K562 (cell line): ENCODE measurements at regions not wholly inside any gene's neighbourhood (a gene's known extent, or its start where the extent isn't known, plus 50 kb on each side); places are given as distances from the start of the nearest gene placed in this dataset.
A peak's percentile ranks its signal among the peaks of the same experiment; 100 is the strongest.

Source experiments
- ATAC-seq: fragments of 200-7000 bp; cut with Tn5 transposase; 3 replicates; pipeline ENCODE4 v1.9.1; 2020; ENCODE audit warnings: moderate library complexity
- BruUV-seq: library from RNA; stranded (reverse); fragments of 400-500 nt; replicated peaks from 2 replicates; lab custom pipeline; 2021; lab: Mats Ljungman, UMichigan
- CTCF ChIA-PET: fragments of 300-600 bp; formaldehyde crosslinking; extraction: SDS; loops from one replicate; lab custom pipeline; 2021; ENCODE audit warnings: low intra/inter-chr PET ratio; lab: Yijun Ruan, JAX
- POLR2A ChIA-PET: fragments of 300-600, 350-650 bp; sonication (Branson Sonifier 250); formaldehyde crosslinking; extraction: SDS; loops from one replicate; lab custom pipeline; 2021; ENCODE audit warnings: antibody characterized with exemption, inconsistent platforms; lab: Yijun Ruan, JAX
- DNase-seq, 4 experiments: peaks; one replicate each; pipeline versions ENCODE4 v3.0.0 to v3.0.0-alpha.2; 2011 to 2018; ENCODE audit warnings: low spot score in 3 of 4, mixed read lengths in 3 of 4; ENCODE audit errors: extremely low read depth in 1 of 4
- FAIRE-seq: peaks from 2 replicates; lab custom pipeline; 2011; peaks lifted over from hg19 to GRCh38; lab: Jason Lieb, UNC
- H2AFZ ChIP-seq: 2 replicates; pipeline ENCODE4 v1.6.0; 2011; ENCODE audit warnings: low read depth, low read length, control low read depth, inconsistent platforms
- H3K27ac ChIP-seq: fragments of 200-600 bp; 3 replicates; pipeline ENCODE4 v1.8.0; 2011; ENCODE audit warnings: low read depth, mild to moderate bottlenecking, control low read depth, inconsistent platforms, low read length, moderate library complexity, mixed read lengths; ENCODE audit errors: extremely low read depth
- H3K27me3 ChIP-seq, 2 experiments: fragments of 300-600 bp in 1 of 2; 2 replicates in 1 of 2; 3 replicates in 1 of 2; pipeline versions ENCODE4 v1.6.0 to v1.8.0; 2011; ENCODE audit warnings: inconsistent platforms in 2 of 2, low read length in 2 of 2, mild to moderate bottlenecking in 1 of 2, mixed read lengths in 1 of 2, moderate library complexity in 1 of 2; ENCODE audit not compliant: control insufficient read depth in 2 of 2, insufficient read depth in 2 of 2
- H3K36me3 ChIP-seq: fragments of 300-600 bp; 3 replicates; pipeline ENCODE4 v1.8.0; 2011; ENCODE audit warnings: mild to moderate bottlenecking, low read length, inconsistent platforms; ENCODE audit not compliant: control insufficient read depth, insufficient read depth
- H3K4me1 ChIP-seq, 2 experiments: fragments of 200-600 bp in 1 of 2; replicated peaks in 1 of 2; 2 replicates in 1 of 2; 3 replicates in 1 of 2; pipeline versions ENCODE4 v1.5.1 to v1.8.0; 2011; ENCODE audit warnings: inconsistent platforms in 2 of 2, low read length in 2 of 2, mild to moderate bottlenecking in 1 of 2, mixed read lengths in 1 of 2, moderate library complexity in 1 of 2; ENCODE audit not compliant: control insufficient read depth in 2 of 2, insufficient read depth in 2 of 2
- H3K4me2 ChIP-seq: 2 replicates; pipeline ENCODE4 v1.6.1; 2011; ENCODE audit warnings: low read length, control low read depth, inconsistent platforms, mixed read lengths; ENCODE audit not compliant: insufficient read depth
- H3K4me3 ChIP-seq: fragments of 200-600 bp; sonication (generic), shearing (Covaris generic); 2 replicates; pipeline ENCODE4 v1.5.1; 2016; ENCODE audit warnings: control low read depth, inconsistent platforms
- H3K79me2 ChIP-seq: fragments of 200-600 bp; 3 replicates; pipeline ENCODE4 v1.8.0; 2011; ENCODE audit warnings: low read length, inconsistent platforms; ENCODE audit not compliant: control insufficient read depth, insufficient read depth
- H3K9ac ChIP-seq, 2 experiments: 2 replicates each; pipeline versions ENCODE4 v1.6.0 to v1.6.1; 2011; ENCODE audit warnings: low read depth in 2 of 2, low read length in 2 of 2, control low read depth in 1 of 2, inconsistent platforms in 1 of 2, mild to moderate bottlenecking in 1 of 2, mixed read lengths in 1 of 2; ENCODE audit not compliant: insufficient read depth in 1 of 2
- H3K9me1 ChIP-seq: one replicate; pipeline ENCODE4 v1.6.0; 2011; ENCODE audit warnings: inconsistent platforms, mild to moderate bottlenecking, low read length, moderate library complexity; ENCODE audit not compliant: control insufficient read depth, insufficient read depth
- H3K9me3 ChIP-seq: replicated peaks from 2 replicates; pipeline ENCODE4 v1.5.1; 2011; ENCODE audit warnings: low read depth, low read length, inconsistent platforms; ENCODE audit not compliant: control insufficient read depth, insufficient read depth
- H4K20me1 ChIP-seq: replicated peaks from 2 replicates; pipeline ENCODE4 v1.6.1; 2011; ENCODE audit warnings: low read length, inconsistent platforms, mixed read lengths; ENCODE audit not compliant: control insufficient read depth, insufficient read depth
- RBM39 ChIP-seq: fragments of 200-400 bp; formaldehyde crosslinking; optimal IDR thresholded peaks from 2 replicates; pipeline ENCODE3; 2018; ENCODE audit warnings: low read depth, low read length
- ZNF398 ChIP-seq: fragments of 250-450 bp; sonication (Bioruptor Pico); IDR thresholded peaks from 2 replicates; pipeline ENCODE4 v1.8.0; 2021; ENCODE audit warnings: moderate library complexity, mild to moderate bottlenecking, inconsistent platforms
- ZNF561 ChIP-seq: fragments of 450-650 bp; formaldehyde crosslinking; conservative IDR thresholded peaks from 2 replicates; pipeline ENCODE4 v1.4.0; 2020; ENCODE audit warnings: mild to moderate bottlenecking, moderate library complexity
- WGBS: fragments of 100-300 bp; shearing (Covaris generic); methylation state at CpG from one replicate; pipeline ENCODE4 v1.1.6; 2016; ENCODE audit warnings: low coverage, mixed read lengths; ENCODE audit not compliant: insufficient coverage; ENCODE audit errors: missing lambda C conversion rate; 5-methylcytosine and 5-hydroxymethylcytosine counted together
- in situ Hi-C: fragments of 300-500 bp; cut with MboI; formaldehyde crosslinking; loops from 4 replicates; pipeline ENCODE4 v1.15.0; 2018; ENCODE audit warnings: inconsistent platforms, mixed read lengths
- intact Hi-C: fragments of 100-400 bp; cut with micrococcal nuclease; formaldehyde crosslinking; loops from 2 replicates; pipeline ENCODE4 v1.14.2; 2022

- Histone ChIP-seq H3K9me3 (no peaks in the 10 kb centered on the region), H3K4me3 (no peak overlapping the region), H3K79me2 (no peaks in the 10 kb centered on the region), H3K4me2 (no peak overlapping the region), H4K20me1 (no peaks in the 10 kb centered on the region), H3K36me3 (no peaks in the 10 kb centered on the region), H2AFZ (no peak overlapping the region), H3K27me3 (peaks cover 6 to 19% of the 10 kb centered on the region in 2 experiments; a peak in 3 of 5 replicates), H3K4me1 (no peaks in the 10 kb centered on the region), H3K9me1 (no peaks in the 10 kb centered on the region), H3K27ac (no peak overlapping the region), H3K9ac (no peak overlapping the region)
- CTCF ChIA-PET: no interaction called here
- WGBS: 0% methylated on average over 9 of the region's 9 CpGs
- intact Hi-C loops: loop anchor here (10.0 kb wide), 1 partner anchor 1186 kb away; no protein-coding TSS in a partner anchor
- no peak for TF ChIP-seq RBM39
- no peak for TF ChIP-seq ZNF561 (CRISPR knock-in tag)
- no peak for TF ChIP-seq ZNF398 (CRISPR knock-in tag)
- no peak for DNase-seq
- ATAC-seq: peak; percentile 45; the same call in 2 of the 3 replicates
- POLR2A ChIA-PET: interaction anchor here (0.7 to 1.2 kb wide), 3 partner anchors 15 to 69 kb away, joined by 3 to 5 read pairs (median 4); no protein-coding TSS in a partner anchor
- FAIRE-seq: no peak
- in situ Hi-C loops: no loop called here
- no TSS peak for BruUV-seq
Observed at GRCh38 chr1:29519108-29519787, 282.9 kb downstream of the PTPRU start.
